OCI-LY7 (cell line): ENCODE measurements at regions not wholly inside any gene's neighbourhood (a gene's known extent, or its start where the extent isn't known, plus 50 kb on each side); places are given as distances from the start of the nearest gene placed in this dataset.
"Not testable (repeated sequence)": the region's sequence is repeated elsewhere in the genome, so short reads cannot be mapped to it uniquely, and the experiment has no call there.

Source experiments
- BruUV-seq: library from RNA; stranded (reverse); fragments of 400-500 nt; replicated peaks from 2 replicates; lab custom pipeline; 2021; lab: Mats Ljungman, UMichigan
- CTCF ChIA-PET: fragments of 300-600 bp; sonication (Branson Sonifier 250); formaldehyde crosslinking; loops from one replicate; lab custom pipeline; 2022; ENCODE audit warnings: antibody characterized with exemption; ENCODE audit not compliant: unreplicated experiment; lab: Charles Lee
- POLR2A ChIA-PET: fragments of 300-600 bp; sonication (Branson Sonifier 250); formaldehyde crosslinking; loops from one replicate; lab custom pipeline; 2022; ENCODE audit warnings: antibody characterized with exemption; lab: Charles Lee
- DNase-seq: peaks from one replicate; pipeline ENCODE4 v3.0.0-alpha.2; 2015; ENCODE audit warnings: low spot score
- H2AFZ ChIP-seq: fragments of 200-600 bp; sonication (generic), shearing (Covaris generic); 2 replicates; pipeline ENCODE4 v1.6.1; 2014; ENCODE audit warnings: mild to moderate bottlenecking, antibody characterized with exemption, low read length, moderate library complexity
- H3K27ac ChIP-seq: fragments of 200-600 bp; sonication (generic); 2 replicates; pipeline ENCODE4 v1.5.1; 2014; ENCODE audit warnings: mixed run types, low read depth, mild to moderate bottlenecking, moderate library complexity, low read length, inconsistent platforms; ENCODE audit not compliant: poor library complexity, severe bottlenecking
- H3K36me3 ChIP-seq: fragments of 200-600 bp; sonication (generic); 2 replicates; pipeline ENCODE4 v1.6.1; 2014; ENCODE audit warnings: mild to moderate bottlenecking, antibody characterized with exemption, low read length, moderate library complexity, mixed read lengths; ENCODE audit not compliant: insufficient read depth
- H3K4me1 ChIP-seq: fragments of 200-600 bp; sonication (generic); 2 replicates; pipeline ENCODE4 v1.5.1; 2014; ENCODE audit warnings: mild to moderate bottlenecking, low read length; ENCODE audit not compliant: insufficient read depth, poor library complexity, severe bottlenecking
- H3K4me2 ChIP-seq: fragments of 200-600 bp; sonication (generic); 2 replicates; pipeline ENCODE4 v1.6.1; 2014; ENCODE audit warnings: mild to moderate bottlenecking, low read length
- H3K4me3 ChIP-seq: fragments of 200-600 bp; sonication (generic); 2 replicates; pipeline ENCODE4 v1.5.1; 2014; ENCODE audit warnings: mild to moderate bottlenecking, low read depth, low read length; ENCODE audit not compliant: poor library complexity, severe bottlenecking
- H3K79me2 ChIP-seq: fragments of 200-600 bp; sonication (generic); 2 replicates; pipeline ENCODE4 v1.6.1; 2016; ENCODE audit warnings: low read depth, mild to moderate bottlenecking, low read length, moderate library complexity, mixed read lengths; ENCODE audit not compliant: insufficient read depth
- H3K9me2 ChIP-seq: fragments of 200-600 bp; sonication (generic); 2 replicates; pipeline ENCODE4 v1.6.1; 2016; ENCODE audit warnings: mild to moderate bottlenecking, low read length, mixed read lengths; ENCODE audit not compliant: insufficient read depth
- H3K9me3 ChIP-seq: fragments of 200-600 bp; sonication (generic); 2 replicates; pipeline ENCODE4 v1.6.1; 2014; ENCODE audit warnings: mild to moderate bottlenecking, mixed run types, low read length, mixed read lengths
- H4K20me1 ChIP-seq: fragments of 200-600 bp; sonication (generic); 2 replicates; pipeline ENCODE4 v1.6.1; 2014; ENCODE audit warnings: mild to moderate bottlenecking, antibody characterized with exemption, low read length, moderate library complexity, mixed read lengths; ENCODE audit not compliant: insufficient read depth
- CTCF ChIP-seq: fragments of 200-600 bp; sonication (generic); conservative IDR thresholded peaks from 2 replicates; pipeline ENCODE4 v1.5.1; 2014; ENCODE audit warnings: mild to moderate bottlenecking, antibody characterized with exemption, low read length, moderate library complexity, mixed read lengths
- EZH2phosphoT487 ChIP-seq: fragments of 200-600 bp; sonication (generic); IDR thresholded peaks from 2 replicates; pipeline ENCODE4 v1.6.1; 2018; ENCODE audit warnings: low read depth, borderline replicate concordance, mild to moderate bottlenecking, mixed run types, antibody characterized with exemption, low read length, moderate library complexity, mixed read lengths
- intact Hi-C: fragments of 100-400 bp; cut with micrococcal nuclease; formaldehyde crosslinking; loops from one replicate; pipeline ENCODE4 v1.10.0; 2022; ENCODE audit not compliant: unreplicated experiment

- BruUV-seq = no TSS peak
- H3K36me3 ChIP-seq = no peaks in the 10 kb centered on the region
- intact Hi-C loops = no loop called here
- no peak overlapping the region for H3K4me2 ChIP-seq
- H3K79me2 ChIP-seq = no peaks in the 10 kb centered on the region
- no peaks in the 10 kb centered on the region for H4K20me1 ChIP-seq
- TF ChIP-seq CTCF = no peak
- no peak for TF ChIP-seq EZH2phosphoT487
- no peak for DNase-seq
- no peaks in the 10 kb centered on the region for H3K9me2 ChIP-seq
- H3K27ac ChIP-seq = no peak overlapping the region
- no peak overlapping the region for H2AFZ ChIP-seq
- no peaks in the 10 kb centered on the region for H3K4me1 ChIP-seq
- no peaks in the 10 kb centered on the region for H3K9me3 ChIP-seq
- ChIA-PET CTCF (no interaction called here), POLR2A (interaction anchor here (0.8 kb wide), 1 partner anchor 386 kb away, joined by 4 read pairs; no protein-coding TSS in a partner anchor)
- H3K4me3 ChIP-seq = no peak overlapping the region
These were observed 385.5 kb upstream of the COX7C start for GRCh38 chr5:86232246-86232645.

DNA sequence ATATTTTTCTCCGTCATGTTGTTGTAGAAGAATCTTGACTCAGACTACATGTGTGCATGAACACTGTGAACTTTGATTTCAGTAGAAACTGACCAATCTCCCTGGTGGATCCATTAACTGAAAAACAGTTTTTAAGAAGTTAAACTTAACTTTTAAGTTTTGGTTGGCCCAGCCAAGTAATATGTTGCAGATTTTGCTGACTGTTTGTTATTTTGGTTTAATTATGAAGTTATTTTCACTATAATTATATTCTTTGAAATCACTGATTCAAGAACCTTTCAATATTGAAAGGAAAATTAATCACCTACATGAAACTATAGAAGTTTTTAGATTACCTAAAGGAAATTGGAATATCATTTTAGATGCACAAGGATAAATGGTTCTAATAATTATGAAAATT lies 373.6 kb upstream of the COX7C start:
- Histone ChIP-seq H4K20me1 (no peaks in the 10 kb centered on the region), H2AFZ (no peak overlapping the region), H3K9me3 (no peaks in the 10 kb centered on the region), H3K36me3 (no peaks in the 10 kb centered on the region), H3K4me1 (no peaks in the 10 kb centered on the region), H3K79me2 (no peaks in the 10 kb centered on the region), H3K27ac (no peak overlapping the region), H3K4me2 (no peak overlapping the region), H3K9me2 (no peaks in the 10 kb centered on the region), H3K4me3 (no peak overlapping the region)
- ChIA-PET POLR2A (no interaction called here), CTCF (no interaction called here)
- intact Hi-C loops = no loop called here
- no TSS peak for BruUV-seq
- no peak for TF ChIP-seq CTCF
- TF ChIP-seq EZH2phosphoT487 = no peak
- DNase-seq = no peak

GRCh38 chr5:86257871-86258270 lies 359.9 kb upstream of the COX7C start:
- Histone ChIP-seq H3K79me2 (no peaks in the 10 kb centered on the region), H2AFZ (no peak overlapping the region), H4K20me1 (no peaks in the 10 kb centered on the region), H3K36me3 (no peaks in the 10 kb centered on the region), H3K4me2 (no peak overlapping the region), H3K4me1 (no peaks in the 10 kb centered on the region), H3K9me2 (no peaks in the 10 kb centered on the region), H3K27ac (no peak overlapping the region), H3K9me3 (no peaks in the 10 kb centered on the region), H3K4me3 (no peak overlapping the region)
- POLR2A ChIA-PET = no interaction called here
- DNase-seq = no peak
- BruUV-seq = no TSS peak
- intact Hi-C loops = no loop called here
- TF ChIP-seq CTCF = no peak
- TF ChIP-seq EZH2phosphoT487 = no peak
- CTCF ChIA-PET = no interaction called here

DNA sequence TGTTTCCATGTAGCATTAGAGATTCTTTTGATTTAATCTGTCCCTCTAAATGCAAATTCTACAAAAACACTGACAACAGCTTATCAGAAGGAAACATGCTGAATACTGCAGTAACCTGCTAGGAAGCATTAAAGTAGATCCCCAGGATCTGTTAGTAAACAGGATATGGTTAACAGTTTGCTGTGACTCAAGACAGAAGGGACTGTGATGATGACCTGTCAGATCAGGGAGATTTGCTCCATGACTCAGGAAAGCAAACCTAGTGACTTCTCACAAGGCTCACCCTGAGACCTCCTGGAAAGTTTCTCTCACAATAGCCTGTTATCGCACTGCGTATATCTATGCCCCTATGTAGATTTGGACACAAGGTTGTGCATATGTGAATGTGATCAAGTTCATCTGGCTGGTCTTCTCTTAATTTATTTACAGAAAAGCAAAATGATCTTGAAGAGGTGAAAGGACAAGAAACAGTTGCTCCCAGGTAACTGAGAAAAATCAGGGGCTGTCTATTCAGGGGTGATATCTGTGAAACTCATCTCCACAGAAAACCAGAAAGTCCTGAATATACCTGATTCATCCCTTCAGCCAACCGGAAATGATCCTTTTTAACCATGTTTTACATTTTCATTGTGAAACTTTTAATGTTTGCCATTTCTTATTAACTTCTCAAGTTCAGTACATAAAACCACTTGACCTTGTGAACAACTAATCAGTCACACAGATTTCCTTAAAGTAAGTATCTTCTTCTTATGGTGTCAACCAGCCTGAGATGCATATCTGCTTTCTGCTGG lies 333.1 kb upstream of the COX7C start:
- POLR2A ChIA-PET, BruUV-seq, H3K4me2 ChIP-seq: not testable (repeated sequence)

More for the DNA sequence above, 333.1 kb upstream of the COX7C start:
- H3K27ac ChIP-seq, H3K9me3 ChIP-seq, H3K9me2 ChIP-seq, H3K4me3 ChIP-seq, CTCF ChIA-PET, H2AFZ ChIP-seq, DNase-seq, H3K36me3 ChIP-seq, intact Hi-C loops, H4K20me1 ChIP-seq, H3K4me1 ChIP-seq, H3K79me2 ChIP-seq: not testable (repeated sequence)
